ENCODE measurements at regions not wholly inside any gene's neighbourhood (a gene's known extent, or its start where the extent isn't known, plus 50 kb on each side); places are given as distances from the start of the nearest gene placed in this dataset.

DNA sequence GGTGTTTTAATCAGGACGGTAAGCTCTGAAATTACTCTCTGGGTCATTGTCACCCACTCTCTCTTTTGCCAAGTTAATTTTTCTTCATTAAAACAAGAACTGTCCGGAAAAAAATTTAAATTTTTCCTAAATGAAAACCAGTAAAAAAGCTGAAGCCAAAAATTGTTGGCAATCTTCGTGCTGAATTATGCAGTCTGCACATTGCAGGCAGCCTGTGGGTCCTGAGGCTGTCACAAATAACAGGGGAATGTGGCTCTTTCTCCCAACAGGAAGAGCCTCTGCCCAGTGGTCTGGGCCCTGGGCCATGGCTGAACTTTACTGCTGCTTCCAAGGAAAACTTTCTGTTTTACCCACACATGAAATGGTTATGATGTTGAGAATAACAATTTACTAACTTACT, 153.9 kb upstream of the SPAG17 start:
- peaks cover 0 to 9% of the 10 kb centered on the region in 2 donors for H3K9me3 Mint-ChIP-seq
- H3K4me1 Mint-ChIP-seq (ENCODE audit: low read depth) = no peaks in the 10 kb centered on the region
- no peak overlapping the region for H3K27ac Mint-ChIP-seq
- H3K27me3 Mint-ChIP-seq (ENCODE audit: low read depth) = no peaks in the 10 kb centered on the region
- no peak overlapping the region for H3K4me3 Mint-ChIP-seq
- ATAC-seq (replicated peaks in 1 of 2) = no peak
- no peak for DNase-seq
- H3K36me3 Mint-ChIP-seq (ENCODE audit: insufficient read depth in 2 of 2) = no peaks in the 10 kb centered on the region

DNA sequence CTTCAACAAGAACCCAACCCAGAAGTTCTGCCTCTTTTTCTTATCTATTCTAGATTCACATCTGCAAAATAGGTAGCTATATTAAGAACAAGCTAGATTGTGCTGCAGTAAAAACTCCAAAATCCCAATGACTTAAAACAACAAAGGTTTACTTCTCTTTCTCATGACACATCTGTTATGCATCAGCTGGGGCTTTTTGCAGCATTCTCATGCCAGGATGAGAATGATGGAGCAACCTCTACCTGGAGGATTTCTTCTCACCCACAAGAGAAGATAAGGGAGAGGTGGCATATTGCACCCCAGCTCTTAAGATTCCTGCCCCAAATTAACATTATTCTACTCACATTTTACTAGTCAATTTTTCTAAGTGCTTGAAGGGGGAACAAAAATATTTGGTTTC, 152.3 kb upstream of the SPAG17 start:
- Mint-ChIP-seq H3K9me3 (peaks cover 0 to 5% of the 10 kb centered on the region in 2 donors), H3K4me1 (ENCODE audit: low read depth) (no peaks in the 10 kb centered on the region), H3K27me3 (ENCODE audit: low read depth) (no peaks in the 10 kb centered on the region)

DNA sequence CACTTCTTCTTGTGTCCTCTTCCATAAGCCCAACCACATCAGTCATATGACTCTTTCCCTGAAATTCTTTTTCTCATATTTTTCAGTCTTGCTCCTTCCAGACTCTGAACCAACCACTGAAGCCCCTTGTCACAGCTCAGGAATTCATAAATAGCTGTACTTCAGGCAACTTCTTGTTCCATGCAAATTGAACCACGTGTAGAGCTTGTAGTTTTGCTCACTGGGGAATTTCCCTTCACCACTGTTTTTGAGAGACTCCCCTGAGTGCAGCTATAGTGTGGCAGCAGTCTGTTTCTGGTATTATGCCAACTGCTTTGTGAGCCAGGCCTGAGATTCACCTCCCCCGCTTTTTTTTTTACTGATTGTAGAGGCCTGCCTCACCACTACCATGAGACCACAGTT, 150.3 kb upstream of the SPAG17 start:
- Mint-ChIP-seq H3K4me1 (ENCODE audit: low read depth) (no peaks in the 10 kb centered on the region), H3K4me3 (no peak overlapping the region), H3K27me3 (ENCODE audit: low read depth) (no peaks in the 10 kb centered on the region), H3K9me3 (peaks cover 0 to 5% of the 10 kb centered on the region in 2 donors), H3K36me3 (ENCODE audit: insufficient read depth in 2 of 2) (no peaks in the 10 kb centered on the region), H3K27ac (no peak overlapping the region)
- no peak for DNase-seq
- no peak for ATAC-seq (replicated peaks in 1 of 2)

More for the DNA sequence above, 152.3 kb upstream of the SPAG17 start:
- H3K4me3 Mint-ChIP-seq = no peak overlapping the region
- H3K36me3 Mint-ChIP-seq (ENCODE audit: insufficient read depth in 2 of 2) = no peaks in the 10 kb centered on the region
- no peak overlapping the region for H3K27ac Mint-ChIP-seq
- ATAC-seq (replicated peaks in 1 of 2) = no peak
- no peak for DNase-seq

DNA sequence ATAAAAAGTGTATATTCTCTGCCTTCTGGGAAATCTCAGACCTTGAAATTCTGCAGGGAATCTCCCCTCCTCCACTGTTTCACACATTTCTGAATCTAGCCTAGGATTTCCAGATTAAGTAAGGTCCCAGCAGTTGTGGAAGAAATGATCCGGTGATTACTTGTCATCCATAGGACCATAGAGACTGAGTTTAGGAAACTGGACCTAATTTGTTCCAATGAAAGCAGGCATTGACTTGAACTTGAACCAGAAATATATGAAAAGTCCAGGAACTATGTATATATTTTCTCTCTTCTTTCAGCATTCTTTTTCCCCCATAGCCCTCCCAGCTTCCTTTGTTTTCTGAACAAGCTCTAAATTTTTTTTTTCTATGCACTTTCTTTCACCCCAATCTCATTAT, 149.5 kb upstream of the SPAG17 start:
- H3K36me3 Mint-ChIP-seq (ENCODE audit: insufficient read depth in 2 of 2) = no peaks in the 10 kb centered on the region
- no peak for ATAC-seq (replicated peaks in 1 of 2)
- no peak overlapping the region for H3K4me3 Mint-ChIP-seq
- no peak for DNase-seq
- H3K4me1 Mint-ChIP-seq (ENCODE audit: low read depth) = no peaks in the 10 kb centered on the region
- peaks cover under 1 to 5% of the 10 kb centered on the region in 2 donors for H3K9me3 Mint-ChIP-seq
- H3K27ac Mint-ChIP-seq = no peak overlapping the region
- no peaks in the 10 kb centered on the region for H3K27me3 Mint-ChIP-seq (ENCODE audit: low read depth)

DNA sequence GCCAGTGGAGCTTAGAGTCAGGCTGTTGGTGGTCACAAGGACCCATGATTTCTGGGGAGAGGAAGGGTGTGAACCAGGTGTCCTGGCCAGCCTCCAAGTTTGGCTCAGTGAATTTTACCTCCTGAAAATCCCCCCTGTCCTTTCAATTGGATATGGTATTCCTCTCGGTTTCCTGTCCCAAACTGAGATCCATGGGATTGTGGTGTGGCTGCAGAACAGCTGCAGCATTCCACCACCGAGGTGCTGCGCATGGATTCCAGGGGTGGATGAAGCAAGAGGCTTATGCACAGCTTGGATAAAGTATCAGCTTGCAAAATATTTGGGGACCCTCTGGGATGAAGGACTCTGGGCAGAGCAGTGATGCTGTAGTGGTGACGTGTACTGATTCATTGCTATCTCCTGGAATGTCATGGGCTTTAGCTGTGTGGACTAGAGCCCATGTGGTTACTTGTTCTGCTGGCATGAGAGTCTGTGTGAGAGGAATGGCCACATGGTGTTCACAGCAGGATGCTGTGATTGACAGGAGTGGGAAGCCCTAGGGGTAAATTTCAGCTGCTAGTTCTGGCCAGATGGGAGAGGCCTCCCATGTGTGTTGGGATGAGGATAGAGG, 148.7 kb upstream of the SPAG17 start:
- peaks cover 2 to 5% of the 10 kb centered on the region in 2 donors for H3K9me3 Mint-ChIP-seq
- H3K27me3 Mint-ChIP-seq (ENCODE audit: low read depth) = no peaks in the 10 kb centered on the region
- no peak overlapping the region for H3K4me3 Mint-ChIP-seq
- H3K27ac Mint-ChIP-seq = no peak overlapping the region
- H3K4me1 Mint-ChIP-seq (ENCODE audit: low read depth) = no peaks in the 10 kb centered on the region
- DNase-seq (no peak), ATAC-seq (replicated peaks in 1 of 2) (no peak)
- H3K36me3 Mint-ChIP-seq (ENCODE audit: insufficient read depth in 2 of 2) = no peaks in the 10 kb centered on the region

DNA sequence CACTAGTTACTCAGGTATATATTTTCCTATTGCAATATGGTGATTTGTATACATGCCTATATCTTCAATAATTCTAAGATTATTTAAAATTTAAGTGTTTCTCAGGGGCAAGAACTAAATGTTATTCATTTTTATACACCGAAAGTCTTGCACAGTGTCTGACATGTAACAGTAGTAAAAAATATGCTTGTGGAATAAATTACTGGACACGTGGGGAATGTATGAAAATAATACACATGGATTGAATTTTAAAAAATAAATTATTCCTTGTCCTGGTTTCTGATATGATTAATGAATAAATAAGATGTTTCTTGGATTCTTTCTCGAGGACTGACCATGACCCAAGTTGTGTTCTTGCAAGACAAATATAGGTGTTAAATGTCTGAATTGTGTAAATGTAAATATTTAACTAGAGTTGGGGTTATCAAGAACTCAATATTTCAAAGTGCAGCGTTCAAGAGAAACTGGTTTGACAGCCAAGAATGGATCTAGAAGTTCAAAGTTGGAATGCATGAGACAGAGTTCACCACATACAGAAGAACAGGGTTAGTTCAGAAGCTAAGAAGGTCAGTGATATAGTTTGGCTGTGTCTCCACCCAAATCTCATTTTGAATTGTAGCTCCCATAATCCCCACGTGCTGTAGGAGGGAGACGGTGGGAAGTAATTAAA, 142.1 kb upstream of the SPAG17 start:
- no peak for ATAC-seq (replicated peaks in 1 of 2)
- Mint-ChIP-seq H3K9me3 (peaks cover 0 to 2% of the 10 kb centered on the region in 2 donors), H3K27me3 (ENCODE audit: low read depth) (no peaks in the 10 kb centered on the region), H3K36me3 (ENCODE audit: insufficient read depth in 2 of 2) (no peaks in the 10 kb centered on the region), H3K4me1 (ENCODE audit: low read depth) (no peaks in the 10 kb centered on the region), H3K27ac (no peak overlapping the region), H3K4me3 (no peak overlapping the region)
- no peak for DNase-seq

DNA sequence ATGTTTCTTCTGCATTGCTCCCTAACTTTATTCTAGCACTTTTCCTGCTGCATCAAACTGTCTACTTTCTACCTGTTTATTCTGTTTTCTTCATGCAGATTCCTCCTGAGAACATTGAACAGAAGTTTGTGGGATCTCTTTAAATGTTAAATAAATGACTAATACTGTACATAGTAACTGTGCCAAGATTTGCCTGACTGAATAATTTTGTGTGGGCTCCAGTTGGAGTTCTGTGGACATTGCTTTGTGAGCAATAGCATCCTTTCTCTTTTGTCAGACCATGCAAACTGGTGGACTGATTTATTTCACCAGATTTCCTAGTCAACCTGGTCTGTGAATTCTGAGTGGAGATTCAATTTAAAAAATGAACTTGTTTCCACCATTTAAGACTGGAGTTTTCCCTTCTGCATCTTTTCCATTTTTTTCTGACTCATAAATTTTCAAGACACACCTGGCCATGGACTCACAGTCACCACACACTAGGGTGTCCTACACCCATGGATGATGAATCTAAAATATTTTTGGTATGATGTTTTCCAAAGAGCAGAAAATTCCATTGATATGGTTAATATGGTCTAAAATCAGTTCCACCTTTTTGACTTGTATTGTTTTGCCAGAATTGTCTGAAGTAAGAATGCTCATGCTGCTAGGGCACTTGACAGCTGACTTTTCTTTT, 140.7 kb upstream of the SPAG17 start:
- DNase-seq (no peak), ATAC-seq (replicated peaks in 1 of 2) (no peak)
- H3K27me3 Mint-ChIP-seq (ENCODE audit: low read depth) = no peaks in the 10 kb centered on the region
- no peak overlapping the region for H3K4me3 Mint-ChIP-seq
- no peak overlapping the region for H3K27ac Mint-ChIP-seq
- no peaks in the 10 kb centered on the region for H3K4me1 Mint-ChIP-seq (ENCODE audit: low read depth)
- no peaks in the 10 kb centered on the region for H3K36me3 Mint-ChIP-seq (ENCODE audit: insufficient read depth in 2 of 2)
- peaks cover 0 to 2% of the 10 kb centered on the region in 2 donors for H3K9me3 Mint-ChIP-seq

DNA sequence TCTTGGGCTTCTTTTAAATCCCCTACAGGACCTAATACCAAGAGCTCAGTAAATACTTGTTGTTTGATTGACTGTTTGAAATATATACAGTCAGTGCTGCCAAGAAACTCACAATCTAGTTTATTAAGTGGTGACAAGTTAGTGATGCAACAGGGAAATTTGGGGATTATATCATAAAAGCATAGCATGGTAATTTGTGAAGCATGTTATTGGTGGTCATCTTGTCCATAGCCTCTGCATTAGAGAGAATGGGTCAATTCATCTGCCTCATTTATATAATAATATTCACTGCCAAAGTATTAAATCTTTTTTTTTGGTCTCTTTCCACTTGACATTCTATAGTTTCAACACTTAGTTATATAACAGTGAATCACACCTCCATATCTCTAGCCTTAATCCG, 138.2 kb upstream of the SPAG17 start:
- no peak overlapping the region for H3K4me3 Mint-ChIP-seq
- ATAC-seq (replicated peaks in 1 of 2) = no peak
- H3K36me3 Mint-ChIP-seq (ENCODE audit: insufficient read depth in 2 of 2) = no peaks in the 10 kb centered on the region
- peaks cover 0 to 2% of the 10 kb centered on the region in 2 donors for H3K9me3 Mint-ChIP-seq
- H3K27me3 Mint-ChIP-seq (ENCODE audit: low read depth) = no peaks in the 10 kb centered on the region
- H3K4me1 Mint-ChIP-seq (ENCODE audit: low read depth) = no peaks in the 10 kb centered on the region
- DNase-seq = no peak
- no peak overlapping the region for H3K27ac Mint-ChIP-seq

DNA sequence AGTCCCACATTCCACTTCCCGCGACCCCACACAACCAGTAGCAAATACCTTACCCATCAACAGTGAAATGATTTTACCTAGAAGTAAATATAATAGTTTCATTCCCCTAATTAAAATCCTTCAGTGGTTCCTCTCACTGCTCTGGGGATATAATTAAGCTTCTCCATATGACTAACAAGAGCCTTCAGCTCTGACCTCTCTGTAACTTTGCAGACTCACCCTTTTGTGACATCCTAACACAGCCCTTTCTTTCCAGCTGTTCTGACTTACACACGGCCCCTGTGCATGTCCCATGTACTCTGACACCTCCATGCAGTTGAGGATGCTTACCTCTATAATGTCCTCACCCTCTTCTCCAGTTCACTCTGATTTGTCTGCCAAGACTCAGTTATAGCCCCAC, 137.3 kb upstream of the SPAG17 start:
- no peaks in the 10 kb centered on the region for H3K36me3 Mint-ChIP-seq (ENCODE audit: insufficient read depth in 2 of 2)
- no peak overlapping the region for H3K4me3 Mint-ChIP-seq
- no peaks in the 10 kb centered on the region for H3K27me3 Mint-ChIP-seq (ENCODE audit: low read depth)
- ATAC-seq (replicated peaks in 1 of 2) (no peak), DNase-seq (no peak)
- H3K4me1 Mint-ChIP-seq (ENCODE audit: low read depth) = no peaks in the 10 kb centered on the region
- H3K9me3 Mint-ChIP-seq = peaks cover 1 to 4% of the 10 kb centered on the region in 2 donors
- no peak overlapping the region for H3K27ac Mint-ChIP-seq

DNA sequence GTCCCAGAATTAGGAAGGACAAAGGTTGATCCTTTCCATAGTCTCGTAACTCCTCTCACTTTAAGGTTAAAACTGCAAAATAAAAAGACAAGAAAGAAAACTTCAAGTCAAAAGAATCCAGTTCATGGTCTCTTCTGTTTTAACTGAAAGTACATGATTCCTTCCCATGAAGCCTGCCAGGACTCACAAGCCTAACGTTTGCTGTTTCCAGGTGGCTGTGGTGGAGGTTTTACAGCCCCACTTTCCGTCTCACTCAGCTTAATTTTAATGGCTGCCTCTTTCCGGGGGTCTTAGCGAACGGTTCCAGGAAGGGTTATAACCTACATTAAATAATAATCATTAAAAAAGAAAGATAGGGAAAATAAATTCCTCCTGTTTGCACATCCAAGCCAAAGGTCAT, 136.8 kb upstream of the SPAG17 start:
- ATAC-seq (replicated peaks in 1 of 2) (no peak), DNase-seq (no peak)
- Mint-ChIP-seq H3K9me3 (peaks cover 1 to 4% of the 10 kb centered on the region in 2 donors), H3K4me1 (ENCODE audit: low read depth) (no peaks in the 10 kb centered on the region), H3K27ac (no peak overlapping the region), H3K4me3 (no peak overlapping the region), H3K36me3 (ENCODE audit: insufficient read depth in 2 of 2) (no peaks in the 10 kb centered on the region), H3K27me3 (ENCODE audit: low read depth) (no peaks in the 10 kb centered on the region)

DNA sequence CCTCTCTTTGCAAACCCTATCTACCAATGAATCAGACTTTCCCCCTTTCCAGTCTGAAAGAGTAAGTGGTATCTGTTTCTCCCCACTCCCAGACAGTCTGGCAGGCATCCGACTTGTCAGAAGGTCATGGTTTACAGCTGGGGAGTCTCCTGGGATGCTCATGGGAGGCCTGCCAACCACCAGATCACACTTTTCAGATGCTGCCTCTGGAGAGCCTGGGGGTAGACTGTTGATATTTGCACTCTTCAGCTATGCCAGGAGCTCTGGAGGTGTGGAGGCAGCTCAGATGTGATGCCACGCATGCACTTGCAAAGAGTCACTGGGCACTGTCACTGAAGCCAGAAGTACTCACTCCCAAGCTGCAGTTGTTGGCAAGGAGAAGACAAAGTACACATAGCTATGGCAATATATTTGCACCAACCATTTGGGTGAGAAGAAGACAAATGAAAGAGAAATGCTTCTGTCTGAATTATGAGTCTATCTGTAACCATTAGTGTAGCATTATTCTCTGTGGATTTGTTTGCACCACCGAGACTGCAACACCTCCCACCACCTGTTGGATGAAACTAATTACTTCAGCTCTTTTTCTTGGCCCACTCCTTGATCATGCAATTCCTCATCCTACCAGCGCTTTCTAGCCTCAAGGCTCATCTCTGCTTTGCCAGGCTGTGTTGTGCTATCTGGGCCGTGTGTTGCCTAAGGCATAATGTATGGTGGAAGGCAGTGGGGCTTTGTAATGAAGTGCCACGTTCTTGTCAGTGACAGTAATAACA, 133.0 kb upstream of the SPAG17 start:
- no peak overlapping the region for H3K27ac Mint-ChIP-seq
- DNase-seq (no peak), ATAC-seq (replicated peaks in 1 of 2) (no peak)
- no peaks in the 10 kb centered on the region for H3K27me3 Mint-ChIP-seq (ENCODE audit: low read depth)
- no peak overlapping the region for H3K4me3 Mint-ChIP-seq
- H3K4me1 Mint-ChIP-seq (ENCODE audit: low read depth) = no peaks in the 10 kb centered on the region
- H3K9me3 Mint-ChIP-seq = peaks cover 1 to 5% of the 10 kb centered on the region in 2 donors
- no peaks in the 10 kb centered on the region for H3K36me3 Mint-ChIP-seq (ENCODE audit: insufficient read depth in 2 of 2)

DNA sequence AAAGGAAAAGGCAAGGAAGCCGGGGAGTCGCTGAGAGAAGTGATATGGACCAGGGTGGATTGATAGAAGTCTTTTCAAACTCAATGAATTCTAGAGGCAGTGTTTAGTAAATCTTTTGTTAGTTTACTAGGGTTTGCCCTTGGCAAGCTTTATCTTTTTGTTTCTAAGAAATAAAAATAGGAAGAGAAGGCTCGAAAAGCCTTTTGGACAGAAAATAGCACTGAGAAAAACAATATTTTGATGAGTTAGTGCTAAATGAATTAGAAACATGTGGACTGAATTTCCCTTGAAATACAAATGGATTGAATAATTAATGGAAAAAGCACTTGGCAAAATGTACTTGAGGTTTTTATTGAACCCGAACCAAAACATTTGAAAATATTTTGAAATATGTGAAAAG, 121.8 kb upstream of the SPAG17 start:
- ATAC-seq (replicated peaks in 1 of 2) = no peak
- no peaks in the 10 kb centered on the region for H3K36me3 Mint-ChIP-seq (ENCODE audit: insufficient read depth in 2 of 2)
- no peaks in the 10 kb centered on the region for H3K9me3 Mint-ChIP-seq

DNA sequence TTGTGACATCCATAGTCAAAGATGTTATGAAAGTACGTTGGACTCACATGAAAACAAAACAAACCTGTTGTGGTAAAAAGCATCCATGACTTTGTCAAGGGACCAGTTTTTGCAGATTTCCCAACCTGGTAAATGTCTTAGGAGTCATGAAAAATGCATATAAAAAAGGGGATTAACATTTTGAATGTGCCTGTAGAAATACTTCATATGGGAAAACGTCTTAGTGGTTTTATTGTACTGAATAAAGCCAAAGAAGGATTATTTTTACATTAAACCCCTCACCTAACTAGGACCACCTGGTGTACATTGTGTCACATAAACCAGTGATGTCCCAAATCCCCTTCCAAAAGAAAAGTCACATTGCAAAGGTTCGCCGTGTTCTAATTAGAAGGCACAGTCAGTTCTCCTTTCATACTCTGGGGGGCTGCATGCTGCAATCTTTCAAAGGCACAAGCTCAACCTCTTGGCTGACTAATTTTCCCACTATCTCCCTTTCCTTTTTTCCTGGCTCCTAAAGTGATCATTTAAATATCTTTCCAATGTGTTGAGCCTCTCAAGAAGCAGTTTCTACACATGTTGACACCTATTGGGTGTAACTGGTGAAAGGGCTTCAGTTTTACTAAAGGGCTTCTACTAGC, 119.8 kb upstream of the SPAG17 start:
- H3K9me3 Mint-ChIP-seq = no peaks in the 10 kb centered on the region
- ATAC-seq (replicated peaks in 1 of 2) (no peak), DNase-seq (no peak)
- no peaks in the 10 kb centered on the region for H3K27me3 Mint-ChIP-seq (ENCODE audit: low read depth)
- H3K4me1 Mint-ChIP-seq (ENCODE audit: low read depth) = no peaks in the 10 kb centered on the region
- no peak overlapping the region for H3K4me3 Mint-ChIP-seq
- H3K27ac Mint-ChIP-seq = no peak overlapping the region
- H3K36me3 Mint-ChIP-seq (ENCODE audit: insufficient read depth in 2 of 2) = no peaks in the 10 kb centered on the region

More for the DNA sequence above, 121.8 kb upstream of the SPAG17 start:
- no peaks in the 10 kb centered on the region for H3K4me1 Mint-ChIP-seq (ENCODE audit: low read depth)
- no peak overlapping the region for H3K27ac Mint-ChIP-seq
- no peaks in the 10 kb centered on the region for H3K27me3 Mint-ChIP-seq (ENCODE audit: low read depth)
- no peak overlapping the region for H3K4me3 Mint-ChIP-seq
- no peak for DNase-seq
